ENCODE measurements at regions not wholly inside any gene's neighbourhood (a gene's known extent, or its start where the extent isn't known, plus 50 kb on each side); places are given as distances from the start of the nearest gene placed in this dataset.

- DNase-seq (peak; percentile 70 to 82 (median 74)), ATAC-seq (ENCODE audit: insufficient read depth, low FRiP score) (no peak)
- no peaks in the 10 kb centered on the region for H3K9me3 ChIP-seq (ENCODE audit: control insufficient read depth in 4 of 4, insufficient read depth in 3 of 4, low read length in 3 of 4)
- no peak overlapping the region for H3K4me3 ChIP-seq
- peaks cover 0 to 7% (median 3%) of the 10 kb centered on the region in 5 donors for H3K4me1 ChIP-seq (ENCODE audit: control insufficient read depth in 5 of 5, insufficient read depth in 5 of 5, low read length in 5 of 5)
- H3K36me3 ChIP-seq (ENCODE audit: control insufficient read depth in 4 of 4, insufficient read depth in 4 of 4, low read length in 4 of 4): no peaks in the 10 kb centered on the region
- 73 to 80% methylated on average over 4 of the region's 4 CpGs for WGBS, 2 donors
- H3K9ac ChIP-seq (ENCODE audit: insufficient read depth in 1 of 2, low read length in 2 of 2): no peak overlapping the region
- H3K27ac ChIP-seq (ENCODE audit: low read depth in 1 of 2, low read length in 1 of 2): no peak overlapping the region
- TF ChIP-seq CTCF (IDR thresholded peaks at IDR 0.05; ENCODE audit: control extremely low read depth, extremely low read depth): no peak
- no peaks in the 10 kb centered on the region for H3K27me3 ChIP-seq (ENCODE audit: control insufficient read depth in 3 of 3, insufficient read depth in 3 of 3, low read length in 2 of 3)
These were observed 91.4 kb upstream of the ZNF462 start for GRCh38 chr9:106771608-106772007.

GRCh38 chr9:106772523-106773290 lies 90.3 kb upstream of the ZNF462 start:
- Histone ChIP-seq H3K27me3 (ENCODE audit: control insufficient read depth in 3 of 3, insufficient read depth in 3 of 3, low read length in 2 of 3) (no peaks in the 10 kb centered on the region), H3K4me1 (ENCODE audit: control insufficient read depth in 5 of 5, insufficient read depth in 5 of 5, low read length in 5 of 5) (peaks cover 0 to 7% (median 3%) of the 10 kb centered on the region in 5 donors), H3K27ac (ENCODE audit: low read depth in 1 of 2, low read length in 1 of 2) (no peak overlapping the region), H3K9ac (ENCODE audit: insufficient read depth in 1 of 2, low read length in 2 of 2) (no peak overlapping the region), H3K4me3 (no peak overlapping the region), H3K9me3 (ENCODE audit: control insufficient read depth in 4 of 4, insufficient read depth in 3 of 4, low read length in 3 of 4) (no peaks in the 10 kb centered on the region), H3K36me3 (ENCODE audit: control insufficient read depth in 4 of 4, insufficient read depth in 4 of 4, low read length in 4 of 4) (no peaks in the 10 kb centered on the region)
- DNase-seq: peak in 1 of 3 donors; percentile 16
- ATAC-seq (ENCODE audit: insufficient read depth, low FRiP score): peak; percentile 30
- TF ChIP-seq CTCF (IDR thresholded peaks at IDR 0.05; ENCODE audit: control extremely low read depth, extremely low read depth): no peak
- 84 to 86% methylated on average over 5 of the region's 5 CpGs for WGBS, 2 donors

GRCh38 chr9:106773750-106774149 lies 89.2 kb upstream of the ZNF462 start:
- H3K4me3 ChIP-seq: no peak overlapping the region
- no peaks in the 10 kb centered on the region for H3K9me3 ChIP-seq (ENCODE audit: control insufficient read depth in 4 of 4, insufficient read depth in 3 of 4, low read length in 3 of 4)
- no peak overlapping the region for H3K9ac ChIP-seq (ENCODE audit: insufficient read depth in 1 of 2, low read length in 2 of 2)
- no peak overlapping the region for H3K27ac ChIP-seq (ENCODE audit: low read depth in 1 of 2, low read length in 1 of 2)
- H3K27me3 ChIP-seq (ENCODE audit: control insufficient read depth in 3 of 3, insufficient read depth in 3 of 3, low read length in 2 of 3): no peaks in the 10 kb centered on the region
- TF ChIP-seq CTCF (IDR thresholded peaks at IDR 0.05; ENCODE audit: control extremely low read depth, extremely low read depth): no peak
- ATAC-seq (ENCODE audit: insufficient read depth, low FRiP score): no peak
- H3K36me3 ChIP-seq (ENCODE audit: control insufficient read depth in 4 of 4, insufficient read depth in 4 of 4, low read length in 4 of 4): no peaks in the 10 kb centered on the region
- WGBS, 2 donors: 73 to 74% methylated on average over 7 of the region's 7 CpGs
- DNase-seq: no peak
- peaks cover 0 to 7% (median 3%) of the 10 kb centered on the region in 5 donors for H3K4me1 ChIP-seq (ENCODE audit: control insufficient read depth in 5 of 5, insufficient read depth in 5 of 5, low read length in 5 of 5)
